Cardiac fibroblast (primary cell): ENCODE measurements at regions not wholly inside any gene's neighbourhood (a gene's known extent, or its start where the extent isn't known, plus 50 kb on each side); places are given as distances from the start of the nearest gene placed in this dataset.

ENCODE experiments used
- DNase-seq, 2 donors: peaks; one replicate each; pipeline versions ENCODE4 v3.0.0 to v3.0.0-alpha.2; 2010; ENCODE audit warnings: low read depth in 2 of 2
- H3K4me3 ChIP-seq, 2 donors: replicated peaks in 1 of 2; 1 replicate in 1 of 2; 2 replicates in 1 of 2; pipeline ENCODE4 v1.5.1; 2011; ENCODE audit warnings: low read depth in 2 of 2, low read length in 2 of 2, mild to moderate bottlenecking in 2 of 2, moderate library complexity in 1 of 2
- TF ChIP-seq, protein P1 (sequence below): IDR thresholded peaks from one replicate; pipeline ENCODE4 v1.5.1; 2011; ENCODE audit warnings: low read depth, mild to moderate bottlenecking, low read length, inconsistent platforms

DNA sequence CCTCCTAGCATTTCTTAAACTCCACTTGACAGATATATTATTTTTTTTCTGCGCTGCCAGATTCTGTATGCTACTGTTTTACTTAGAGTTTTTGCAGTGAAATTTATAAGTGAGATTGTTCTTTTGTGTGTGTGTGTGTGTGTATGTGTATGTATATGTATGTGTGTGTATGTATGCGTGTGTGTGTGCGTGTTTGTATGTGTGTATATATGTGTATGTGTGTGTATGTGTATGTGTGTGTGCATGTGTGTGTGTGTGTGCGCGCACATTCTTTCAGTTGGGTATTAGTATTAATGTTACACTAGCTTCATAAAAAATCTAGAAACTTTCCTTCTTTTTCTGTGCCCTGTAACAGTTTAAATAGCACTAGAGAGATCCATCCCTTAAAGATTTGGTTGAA is 152.6 kb upstream of the CSF3R start:
- DNase-seq = no peak
- TF ChIP-seq, protein P1, sequence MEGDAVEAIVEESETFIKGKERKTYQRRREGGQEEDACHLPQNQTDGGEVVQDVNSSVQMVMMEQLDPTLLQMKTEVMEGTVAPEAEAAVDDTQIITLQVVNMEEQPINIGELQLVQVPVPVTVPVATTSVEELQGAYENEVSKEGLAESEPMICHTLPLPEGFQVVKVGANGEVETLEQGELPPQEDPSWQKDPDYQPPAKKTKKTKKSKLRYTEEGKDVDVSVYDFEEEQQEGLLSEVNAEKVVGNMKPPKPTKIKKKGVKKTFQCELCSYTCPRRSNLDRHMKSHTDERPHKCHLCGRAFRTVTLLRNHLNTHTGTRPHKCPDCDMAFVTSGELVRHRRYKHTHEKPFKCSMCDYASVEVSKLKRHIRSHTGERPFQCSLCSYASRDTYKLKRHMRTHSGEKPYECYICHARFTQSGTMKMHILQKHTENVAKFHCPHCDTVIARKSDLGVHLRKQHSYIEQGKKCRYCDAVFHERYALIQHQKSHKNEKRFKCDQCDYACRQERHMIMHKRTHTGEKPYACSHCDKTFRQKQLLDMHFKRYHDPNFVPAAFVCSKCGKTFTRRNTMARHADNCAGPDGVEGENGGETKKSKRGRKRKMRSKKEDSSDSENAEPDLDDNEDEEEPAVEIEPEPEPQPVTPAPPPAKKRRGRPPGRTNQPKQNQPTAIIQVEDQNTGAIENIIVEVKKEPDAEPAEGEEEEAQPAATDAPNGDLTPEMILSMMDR = no peak
- no peak overlapping the region for H3K4me3 ChIP-seq

DNA sequence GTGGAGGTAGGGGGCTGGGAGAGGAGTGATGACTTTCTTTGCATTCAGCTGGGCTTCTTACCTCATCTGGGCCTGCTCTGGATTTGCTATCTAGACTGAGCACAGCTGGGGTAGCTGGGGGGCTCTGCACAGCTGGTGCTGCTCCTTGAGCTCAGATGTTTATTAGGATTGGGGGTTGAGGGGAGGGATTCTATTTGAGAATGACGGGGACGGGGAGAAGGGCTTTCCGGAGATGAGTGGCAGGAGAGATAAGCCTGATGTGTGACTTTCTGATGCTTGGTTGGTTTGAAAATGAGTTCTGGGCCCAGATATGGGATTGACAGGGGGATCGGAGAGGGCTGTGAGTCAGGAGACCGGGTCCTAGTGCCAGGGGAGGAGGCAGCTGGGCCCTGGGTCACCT is 146.1 kb upstream of the CSF3R start:
- no peak for DNase-seq
- no peak overlapping the region for H3K4me3 ChIP-seq
- TF ChIP-seq, protein P1 = no peak

DNA sequence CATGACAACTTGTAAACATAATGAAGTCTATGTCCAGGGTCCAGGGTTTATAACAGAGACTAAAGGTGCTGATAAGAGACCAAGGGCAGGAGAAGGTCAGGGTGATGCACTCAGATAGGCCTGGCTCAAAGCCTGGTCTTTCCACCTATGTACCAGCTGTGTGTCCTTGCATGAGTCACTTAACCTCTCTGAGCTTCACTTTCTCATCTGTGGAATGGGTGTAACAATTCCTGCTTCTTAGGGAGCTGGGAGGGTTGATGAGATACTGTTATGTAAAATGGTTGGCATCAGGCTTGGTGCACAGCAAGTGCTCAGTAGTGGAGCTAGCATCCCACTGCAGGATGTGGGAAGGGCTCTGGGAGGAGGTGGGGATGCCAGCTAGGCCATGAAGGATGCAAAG is 143.7 kb upstream of the CSF3R start:
- TF ChIP-seq, protein P1 = no peak

DNA sequence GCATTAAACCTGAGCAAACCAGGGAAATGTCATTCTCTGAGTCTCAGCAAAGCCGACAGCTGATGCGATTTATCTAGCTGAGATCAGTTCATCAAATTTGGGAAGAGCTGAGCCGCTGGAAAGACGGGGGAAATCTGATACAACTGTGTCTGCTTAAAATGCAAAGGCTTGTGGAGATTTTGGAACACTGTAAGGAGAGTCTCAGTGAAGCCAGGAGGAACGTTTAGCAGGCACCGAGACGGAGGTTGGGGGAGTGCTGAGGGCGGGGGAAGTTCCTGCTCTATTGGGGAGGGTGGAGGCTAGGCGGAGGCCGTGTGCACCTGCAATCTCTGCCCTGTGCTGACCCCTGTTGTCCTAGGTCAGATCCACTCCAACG is 143.2 kb upstream of the CSF3R start:
- H3K4me3 ChIP-seq = no peak overlapping the region
- DNase-seq = no peak
- TF ChIP-seq, protein P1 = no peak

More for the DNA sequence above, 143.7 kb upstream of the CSF3R start:
- no peak overlapping the region for H3K4me3 ChIP-seq
- DNase-seq = no peak

DNA sequence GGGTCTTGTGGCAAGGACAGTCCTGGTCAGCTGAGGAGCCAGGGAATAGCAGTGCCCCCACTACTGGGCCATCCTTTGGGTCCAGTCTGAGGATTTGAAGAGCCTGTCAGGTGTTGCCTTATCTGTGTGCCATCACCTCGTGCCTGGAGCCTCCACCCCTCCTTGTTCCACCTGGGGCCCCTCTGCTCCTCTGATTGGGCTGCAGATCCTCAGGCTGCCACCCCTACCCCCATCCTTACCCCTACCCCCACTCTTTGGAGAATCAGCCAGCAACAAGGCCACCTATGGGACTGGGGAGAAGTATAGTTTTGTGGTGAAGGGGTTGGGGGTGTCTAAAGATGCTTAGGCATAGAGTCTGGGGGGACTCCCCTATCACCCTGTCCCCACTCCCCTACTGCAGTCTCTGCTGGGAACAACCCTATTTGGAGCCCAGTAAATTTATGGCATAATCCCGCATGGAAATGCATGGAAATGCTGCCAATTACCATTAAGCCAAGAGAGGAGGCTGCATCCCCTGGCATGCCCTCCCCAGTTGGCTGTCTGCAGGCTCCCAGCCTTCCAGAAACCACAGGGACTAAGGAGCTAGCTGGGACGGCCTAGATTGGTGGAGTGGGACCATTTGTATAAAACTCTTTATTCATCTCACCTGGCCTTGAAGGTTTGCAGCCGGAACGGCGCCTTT is 142.7 kb upstream of the CSF3R start:
- TF ChIP-seq, protein P1 = no peak
- H3K4me3 ChIP-seq = no peak overlapping the region
- no peak for DNase-seq

DNA sequence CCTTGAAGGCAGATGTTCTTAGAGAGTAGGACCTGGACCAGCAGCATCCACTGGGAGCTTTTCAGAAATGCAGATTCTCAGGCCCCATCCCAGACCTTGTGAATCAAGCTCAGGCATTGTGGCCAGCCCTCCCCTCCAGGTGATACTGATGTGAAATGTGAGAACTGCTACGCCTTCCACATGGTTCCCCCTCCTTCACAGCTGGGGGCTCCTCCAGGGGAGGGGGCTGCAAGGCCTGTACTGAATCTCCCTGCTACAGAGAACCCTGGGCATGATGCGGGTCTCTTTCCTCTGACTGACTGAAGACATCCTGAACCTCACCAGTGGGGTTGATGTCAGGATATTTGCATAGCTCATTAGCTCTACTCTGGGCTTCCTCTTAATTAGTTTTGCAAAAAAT is 141.8 kb upstream of the CSF3R start:
- H3K4me3 ChIP-seq = no peak overlapping the region
- DNase-seq = no peak
- TF ChIP-seq, protein P1 = no peak
